ENCODE measurements at regions not wholly inside any gene's neighbourhood (a gene's known extent, or its start where the extent isn't known, plus 50 kb on each side); places are given as distances from the start of the nearest gene placed in this dataset.
"Not testable (repeated sequence)": the region's sequence is repeated elsewhere in the genome, so short reads cannot be mapped to it uniquely, and the experiment has no call there.

- no peak for DNase-seq
Observed at GRCh38 chr10:117754770-117755658, 212.5 kb downstream of the EMX2 start.

- DNase-seq = no peak
Observed at GRCh38 chr10:117755659-117756014, 213.1 kb downstream of the EMX2 start.

GRCh38 chr10:117757086-117757720 is 214.7 kb downstream of the EMX2 start:
- no peak for DNase-seq

- DNase-seq = no peak
Observed at GRCh38 chr10:117759266-117759665, 216.7 kb downstream of the EMX2 start.

GRCh38 chr10:117761695-117762094 is 219.1 kb downstream of the EMX2 start:
- DNase-seq = no peak

- DNase-seq = no peak
Observed at GRCh38 chr10:117762126-117762818, 219.7 kb downstream of the EMX2 start.

- DNase-seq = no peak
Observed at GRCh38 chr10:117762819-117763172, 220.2 kb downstream of the EMX2 start.

- DNase-seq = no peak
Observed at GRCh38 chr10:117763528-117763927, 221.0 kb downstream of the EMX2 start.

GRCh38 chr10:117768333-117769042 is 225.9 kb downstream of the EMX2 start:
- no peak for DNase-seq

- DNase-seq = no peak
Observed at GRCh38 chr10:117775526-117775925, 233.0 kb downstream of the EMX2 start.

- DNase-seq = not testable (repeated sequence)
Observed at GRCh38 chr10:117777222-117777621, 234.7 kb downstream of the EMX2 start.

GRCh38 chr10:117778241-117778640 is 235.7 kb downstream of the EMX2 start:
- no peak for DNase-seq

GRCh38 chr10:117780411-117780810 is 237.9 kb downstream of the EMX2 start:
- DNase-seq = no peak

GRCh38 chr10:117781216-117781831 is 238.8 kb downstream of the EMX2 start:
- DNase-seq = no peak

- DNase-seq = no peak
Observed at GRCh38 chr10:117782276-117782675, 239.7 kb downstream of the EMX2 start.

GRCh38 chr10:117783698-117784395 is 241.3 kb downstream of the EMX2 start:
- DNase-seq = no peak

GRCh38 chr10:117784776-117785175 is 242.2 kb downstream of the EMX2 start:
- DNase-seq = no peak

- DNase-seq = no peak
Observed at GRCh38 chr10:117788911-117789310, 246.4 kb downstream of the EMX2 start.

- DNase-seq = no peak
Observed at GRCh38 chr10:117790179-117790578, 247.6 kb downstream of the EMX2 start.

- DNase-seq = no peak
Observed at GRCh38 chr10:117790621-117791020, 248.1 kb downstream of the EMX2 start.

GRCh38 chr10:117792214-117792613 is 249.7 kb downstream of the EMX2 start:
- DNase-seq = no peak

- DNase-seq = no peak
Observed at GRCh38 chr10:117796130-117796745, 250.5 kb downstream of the RAB11FIP2 start.

Data from EL (cell line).